HepG2 (cell line): ENCODE measurements at regions not wholly inside any gene's neighbourhood (a gene's known extent, or its start where the extent isn't known, plus 50 kb on each side); places are given as distances from the start of the nearest gene placed in this dataset.

Experiments
- ATAC-seq: fragments of 200-7000 bp; cut with Tn5 transposase; 3 replicates; pipeline ENCODE4 v1.9.1; 2020; ENCODE audit warnings: mild to moderate bottlenecking, moderate library complexity
- BruUV-seq: library from RNA; stranded (reverse); fragments of 400-500 nt; replicated peaks from 2 replicates; lab custom pipeline; 2021; lab: Mats Ljungman, UMichigan
- CTCF ChIA-PET: fragments of 300-600 bp; formaldehyde crosslinking; extraction: SDS; loops from one replicate; lab custom pipeline; 2021; ENCODE audit warnings: low total read pairs, inconsistent platforms, low intra/inter-chr PET ratio; lab: Yijun Ruan, JAX
- POLR2A ChIA-PET: fragments of 350-600 bp; sonication (Branson Sonifier 250); formaldehyde crosslinking; loops from one replicate; lab custom pipeline; 2020; ENCODE audit warnings: antibody characterized with exemption, inconsistent platforms; lab: Yijun Ruan, JAX
- DNase-seq: peaks from one replicate; pipeline ENCODE4 v3.0.0-alpha.2; 2015; ENCODE audit warnings: low spot score
- FAIRE-seq: peaks from 3 replicates; lab custom pipeline; 2011; peaks lifted over from hg19 to GRCh38; lab: Jason Lieb, UNC
- H2AFZ ChIP-seq: one replicate; pipeline ENCODE4 v1.6.1; 2011; ENCODE audit warnings: low read length, inconsistent platforms
- H3K27ac ChIP-seq: fragments of 300-600 bp; 3 replicates; pipeline ENCODE4 v1.8.0; 2011; ENCODE audit warnings: mixed run types, mild to moderate bottlenecking, mixed read lengths, low read length, inconsistent platforms; ENCODE audit not compliant: insufficient read depth; ENCODE audit errors: extremely low read length
- H3K27me3 ChIP-seq, 2 experiments: fragments of 200-600 bp in 1 of 2; 2 replicates in 1 of 2; 3 replicates in 1 of 2; pipeline versions ENCODE4 v1.6.0 to v1.8.0; 2011; ENCODE audit warnings: low read length in 2 of 2, mild to moderate bottlenecking in 2 of 2, moderate library complexity in 2 of 2, inconsistent platforms in 1 of 2; ENCODE audit not compliant: insufficient read depth in 2 of 2, control insufficient read depth in 1 of 2
- H3K36me3 ChIP-seq, 2 experiments: fragments of 200-600 bp in 1 of 2; replicated peaks in 1 of 2; 2 replicates in 1 of 2; 3 replicates in 1 of 2; pipeline versions ENCODE4 v1.5.1 to v1.8.0; 2011; ENCODE audit warnings: low read length in 2 of 2, inconsistent platforms in 1 of 2; ENCODE audit not compliant: insufficient read depth in 2 of 2, control insufficient read depth in 1 of 2
- H3K4me1 ChIP-seq: 2 replicates; pipeline ENCODE4 v1.5.1; 2012; ENCODE audit warnings: low read length, inconsistent platforms; ENCODE audit not compliant: insufficient read depth
- H3K4me2 ChIP-seq: 2 replicates; pipeline ENCODE4 v1.6.0; 2011; ENCODE audit warnings: low read depth, low read length, inconsistent platforms
- H3K4me3 ChIP-seq, 3 experiments: fragments of 200-600 bp in 1 of 3; sonication (generic), shearing (Covaris generic) in 1 of 3; replicated peaks in 1 of 3; 2 replicates each; pipeline ENCODE4 v1.5.1; 2011 to 2016; ENCODE audit warnings: low read length in 3 of 3, inconsistent platforms in 2 of 3, low read depth in 2 of 3, mild to moderate bottlenecking in 2 of 3, control low read depth in 1 of 3, mixed read lengths in 1 of 3; ENCODE audit not compliant: insufficient read depth in 1 of 3
- H3K79me2 ChIP-seq: one replicate; pipeline ENCODE4 v1.6.1; 2011; ENCODE audit warnings: low read length, inconsistent platforms; ENCODE audit not compliant: insufficient read depth
- H3K9ac ChIP-seq: 2 replicates; pipeline ENCODE4 v1.6.0; 2011; ENCODE audit warnings: mild to moderate bottlenecking, low read depth, low read length, inconsistent platforms; ENCODE audit not compliant: insufficient read depth
- H3K9me3 ChIP-seq: 2 replicates; pipeline ENCODE4 v1.5.1; 2012; ENCODE audit warnings: mild to moderate bottlenecking, low read length
- H4K20me1 ChIP-seq: 2 replicates; pipeline ENCODE4 v1.6.0; 2011; ENCODE audit warnings: inconsistent platforms, mild to moderate bottlenecking, low read length, moderate library complexity; ENCODE audit not compliant: insufficient read depth
- JUND ChIP-seq: sonication (generic); formaldehyde crosslinking; IDR thresholded peaks from 2 replicates; pipeline ENCODE4 v1.8.0; 2022; ENCODE audit warnings: mild to moderate bottlenecking, missing genetic modification reagents
- KLF12 ChIP-seq: sonication (generic); formaldehyde crosslinking; IDR thresholded peaks from 2 replicates; pipeline ENCODE4 v1.4.0; 2020; ENCODE audit warnings: missing genetic modification reagents, borderline replicate concordance
- MAF1 ChIP-seq: sonication (generic); formaldehyde crosslinking; IDR thresholded peaks from 2 replicates; pipeline ENCODE4 v1.5.0; 2020; ENCODE audit warnings: missing genetic modification reagents, borderline replicate concordance
- MLLT10 ChIP-seq: sonication (generic); formaldehyde crosslinking; IDR thresholded peaks from 2 replicates; pipeline ENCODE4 v1.4.0; 2020; ENCODE audit warnings: missing genetic modification reagents
- MTF2 ChIP-seq: sonication (generic); formaldehyde crosslinking; IDR thresholded peaks from 2 replicates; pipeline ENCODE4 v1.5.0; 2020; ENCODE audit warnings: missing genetic modification reagents, borderline replicate concordance
- MXD4 ChIP-seq: IDR thresholded peaks from 2 replicates; pipeline ENCODE4 v1.6.1; 2016; ENCODE audit warnings: mild to moderate bottlenecking, missing biosample characterization, missing genetic modification reagents
- PAF1 ChIP-seq: IDR thresholded peaks from 2 replicates; pipeline ENCODE4 v1.6.1; 2016; ENCODE audit warnings: missing genetic modification reagents, missing compliant biosample characterization
- RXRB ChIP-seq: IDR thresholded peaks from 2 replicates; pipeline ENCODE4 v1.6.1; 2016; ENCODE audit warnings: borderline replicate concordance, missing genetic modification reagents, missing compliant biosample characterization
- SAP130 ChIP-seq: IDR thresholded peaks from 2 replicates; pipeline ENCODE4 v1.6.1; 2016; ENCODE audit warnings: low read depth
- SIN3B ChIP-seq: fragments of 150-350 bp; IDR thresholded peaks from 2 replicates; pipeline ENCODE4 v1.6.1; 2014; ENCODE audit warnings: low read length
- SRF ChIP-seq: IDR thresholded peaks from 2 replicates; pipeline ENCODE4 v1.6.1; 2011; ENCODE audit warnings: mild to moderate bottlenecking, low read depth, low read length, moderate library complexity
- STAT5B ChIP-seq: sonication (generic); formaldehyde crosslinking; IDR thresholded peaks from 2 replicates; pipeline ENCODE4 v1.4.0; 2020; ENCODE audit warnings: missing genetic modification reagents
- ZNF569 ChIP-seq: sonication (generic); formaldehyde crosslinking; IDR thresholded peaks from 2 replicates; pipeline ENCODE4 v1.5.0; 2020; ENCODE audit warnings: mild to moderate bottlenecking, missing genetic modification reagents, moderate library complexity, borderline replicate concordance
- ZNF572 ChIP-seq: sonication (generic); formaldehyde crosslinking; IDR thresholded peaks from 2 replicates; pipeline ENCODE4 v1.5.1; 2020; ENCODE audit warnings: mild to moderate bottlenecking, missing genetic modification reagents
- ZNF768 ChIP-seq: sonication (generic); formaldehyde crosslinking; IDR thresholded peaks from 2 replicates; pipeline ENCODE4 v1.4.0; 2020; ENCODE audit warnings: missing genetic modification reagents
- ZSCAN22 ChIP-seq: sonication (generic); formaldehyde crosslinking; IDR thresholded peaks from 2 replicates; pipeline ENCODE4 v1.4.0; 2020; ENCODE audit warnings: mild to moderate bottlenecking, missing genetic modification reagents
- WGBS: methylation state at CpG from one replicate; pipeline ENCODE4 v1.1.6; 2017; ENCODE audit warnings: low lambda C conversion rate; 5-methylcytosine and 5-hydroxymethylcytosine counted together
- in situ Hi-C: cut with HindIII; loops from 2 replicates; pipeline ENCODE4 v1.10.0; 2017; ENCODE audit warnings: low pct_unique_long_range_greater_than_20kb; ENCODE audit not compliant: extremely low pct_ligation_motif_present
- intact Hi-C: fragments of 100-400 bp; cut with micrococcal nuclease; formaldehyde crosslinking; loops from one replicate; pipeline ENCODE4 v1.10.0; 2022; ENCODE audit not compliant: unreplicated experiment

GRCh38 chr4:175166020-175166419 is 247.9 kb downstream of the ADAM29 start:
- ChIA-PET POLR2A (no interaction called here), CTCF (no interaction called here)
- TF ChIP-seq SRF: no peak
- TF ChIP-seq MXD4 (CRISPR knock-in tag): no peak
- no peak for TF ChIP-seq SAP130 (CRISPR knock-in tag)
- no peak for TF ChIP-seq KLF12
- no peak for TF ChIP-seq JUND
- TF ChIP-seq MTF2 (CRISPR knock-in tag): no peak
- no peak for TF ChIP-seq ZNF768
- no peak for TF ChIP-seq MAF1
- TF ChIP-seq RXRB: no peak
- TF ChIP-seq PAF1 (CRISPR knock-in tag): no peak
- no peak for TF ChIP-seq ZSCAN22
- TF ChIP-seq ZNF569 (CRISPR knock-in tag): no peak
- H3K27me3 ChIP-seq: no peaks in the 10 kb centered on the region
- no TSS peak for BruUV-seq
- WGBS: 2% methylated on average over 2 of the region's 2 CpGs
- DNase-seq (no peak), FAIRE-seq (no peak), ATAC-seq (no peak)
- no peaks in the 10 kb centered on the region for H3K4me1 ChIP-seq
- peaks cover 54% of the 10 kb centered on the region for H3K9me3 ChIP-seq
- no peaks in the 10 kb centered on the region for H3K79me2 ChIP-seq
- in situ Hi-C loops (no loop called here), intact Hi-C loops (no loop called here)
- no peaks in the 10 kb centered on the region for H4K20me1 ChIP-seq
- H2AFZ ChIP-seq: no peak overlapping the region
- no peak overlapping the region for H3K9ac ChIP-seq
- H3K27ac ChIP-seq: no peak overlapping the region
- no peak overlapping the region for H3K4me2 ChIP-seq
- no peak overlapping the region for H3K4me3 ChIP-seq
- no peaks in the 10 kb centered on the region for H3K36me3 ChIP-seq

DNA sequence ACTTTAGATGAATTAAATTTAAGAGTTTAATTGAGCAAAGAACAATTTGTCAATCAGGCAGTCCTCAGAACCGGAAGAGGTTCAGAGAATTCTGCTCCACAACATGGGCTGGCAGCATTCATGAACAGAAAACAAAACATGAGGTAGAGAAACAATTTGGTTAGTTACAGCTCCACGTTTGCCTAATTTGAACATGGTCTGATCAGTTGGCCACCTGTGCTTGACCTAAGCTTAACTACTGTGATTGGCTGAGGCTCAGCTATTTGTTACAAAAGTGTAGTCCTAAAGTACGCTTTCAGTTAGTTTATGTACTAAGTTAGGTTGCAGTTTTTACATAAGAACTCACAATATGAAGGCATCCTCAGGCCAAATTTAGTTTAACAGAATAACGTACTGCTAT is 258.6 kb downstream of the ADAM29 start:
- Histone ChIP-seq H3K27ac (no peak overlapping the region), H3K27me3 (no peaks in the 10 kb centered on the region), H3K4me3 (no peak overlapping the region), H3K79me2 (no peaks in the 10 kb centered on the region), H4K20me1 (no peaks in the 10 kb centered on the region), H3K4me2 (no peak overlapping the region), H3K36me3 (no peaks in the 10 kb centered on the region), H3K9ac (no peak overlapping the region), H2AFZ (no peak overlapping the region), H3K9me3 (peaks cover 75% of the 10 kb centered on the region), H3K4me1 (no peaks in the 10 kb centered on the region)
- WGBS: 3% methylated on average over 4 of the region's 4 CpGs
- FAIRE-seq (no peak), DNase-seq (no peak), ATAC-seq (no peak)
- no TSS peak for BruUV-seq
- intact Hi-C loops: no loop called here
- ChIA-PET CTCF (no interaction called here), POLR2A (no interaction called here)
- in situ Hi-C loops: no loop called here
- TF ChIP-seq SIN3B (no peak), ZNF572 (no peak), STAT5B (CRISPR knock-in tag) (no peak), MLLT10 (CRISPR knock-in tag) (no peak)
